VCaP (cell line): ENCODE measurements at regions not wholly inside any gene's neighbourhood (a gene's known extent, or its start where the extent isn't known, plus 50 kb on each side); places are given as distances from the start of the nearest gene placed in this dataset.

Source experiments
- H3K27ac ChIP-seq: fragments of 450-650 bp; 2 replicates; pipeline ENCODE4 v1.5.1; 2017
- TF ChIP-seq, protein P1 (sequence below): fragments of 450-650 bp; conservative IDR thresholded peaks from 2 replicates; pipeline ENCODE4 v1.5.1; 2017; ENCODE audit warnings: mild to moderate bottlenecking, moderate library complexity

GRCh38 chr6:6861351-6861894 is 246.3 kb upstream of the RREB1 start:
- no peak overlapping the region for H3K27ac ChIP-seq
- TF ChIP-seq, protein P1, sequence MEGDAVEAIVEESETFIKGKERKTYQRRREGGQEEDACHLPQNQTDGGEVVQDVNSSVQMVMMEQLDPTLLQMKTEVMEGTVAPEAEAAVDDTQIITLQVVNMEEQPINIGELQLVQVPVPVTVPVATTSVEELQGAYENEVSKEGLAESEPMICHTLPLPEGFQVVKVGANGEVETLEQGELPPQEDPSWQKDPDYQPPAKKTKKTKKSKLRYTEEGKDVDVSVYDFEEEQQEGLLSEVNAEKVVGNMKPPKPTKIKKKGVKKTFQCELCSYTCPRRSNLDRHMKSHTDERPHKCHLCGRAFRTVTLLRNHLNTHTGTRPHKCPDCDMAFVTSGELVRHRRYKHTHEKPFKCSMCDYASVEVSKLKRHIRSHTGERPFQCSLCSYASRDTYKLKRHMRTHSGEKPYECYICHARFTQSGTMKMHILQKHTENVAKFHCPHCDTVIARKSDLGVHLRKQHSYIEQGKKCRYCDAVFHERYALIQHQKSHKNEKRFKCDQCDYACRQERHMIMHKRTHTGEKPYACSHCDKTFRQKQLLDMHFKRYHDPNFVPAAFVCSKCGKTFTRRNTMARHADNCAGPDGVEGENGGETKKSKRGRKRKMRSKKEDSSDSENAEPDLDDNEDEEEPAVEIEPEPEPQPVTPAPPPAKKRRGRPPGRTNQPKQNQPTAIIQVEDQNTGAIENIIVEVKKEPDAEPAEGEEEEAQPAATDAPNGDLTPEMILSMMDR, result no peak

- H3K27ac ChIP-seq, result no peak overlapping the region
Measured at GRCh38 chr6:6861995-6862394, 245.8 kb upstream of the RREB1 start.

GRCh38 chr6:6863970-6864639 is 243.7 kb upstream of the RREB1 start:
- TF ChIP-seq, protein P1, result no peak
- H3K27ac ChIP-seq, result no peak overlapping the region

More at GRCh38 chr6:6861995-6862394, 245.8 kb upstream of the RREB1 start:
- TF ChIP-seq, protein P1, result no peak

- H3K27ac ChIP-seq, result no peak overlapping the region
- TF ChIP-seq, protein P1, result no peak
Measured at GRCh38 chr6:6865611-6866010, 242.2 kb upstream of the RREB1 start.

DNA sequence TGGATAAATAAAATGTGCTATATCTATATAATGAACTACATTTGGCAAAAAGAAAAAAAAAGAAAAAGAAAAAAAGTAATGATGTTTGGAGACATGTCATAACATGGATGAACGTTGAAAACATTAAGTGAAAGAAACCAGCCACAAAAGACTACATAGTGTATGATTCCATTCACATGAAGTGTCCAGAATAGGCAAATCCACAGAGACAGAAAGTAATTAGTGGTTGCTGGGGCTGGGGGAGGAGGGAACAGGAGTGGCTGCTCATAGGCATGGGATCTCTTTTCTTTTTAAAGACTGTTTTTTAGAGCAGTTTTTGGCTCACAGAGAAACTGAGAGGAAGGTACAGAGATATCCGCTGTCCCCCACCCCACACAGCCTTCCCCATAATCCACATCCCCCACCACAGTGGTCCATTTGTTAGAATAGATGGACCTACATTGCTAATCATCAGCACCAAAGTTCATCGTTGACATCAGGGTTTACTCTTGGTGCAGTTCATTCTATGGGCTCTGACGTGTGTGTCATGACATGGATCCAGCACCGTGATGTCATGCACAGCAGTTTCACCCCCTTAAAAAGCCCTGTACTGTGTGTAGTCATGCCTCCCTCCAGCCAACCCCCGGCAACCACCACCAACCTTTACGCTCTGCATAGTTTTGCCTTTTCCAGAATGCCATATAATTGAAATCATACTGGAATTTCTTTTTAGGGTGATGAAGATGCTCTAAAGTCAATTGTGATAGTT is 240.9 kb upstream of the RREB1 start:
- H3K27ac ChIP-seq, result no peak overlapping the region
- TF ChIP-seq, protein P1, result no peak

- TF ChIP-seq, protein P1, result no peak
- no peak overlapping the region for H3K27ac ChIP-seq
Measured at GRCh38 chr6:6867404-6867799, 240.4 kb upstream of the RREB1 start.

DNA sequence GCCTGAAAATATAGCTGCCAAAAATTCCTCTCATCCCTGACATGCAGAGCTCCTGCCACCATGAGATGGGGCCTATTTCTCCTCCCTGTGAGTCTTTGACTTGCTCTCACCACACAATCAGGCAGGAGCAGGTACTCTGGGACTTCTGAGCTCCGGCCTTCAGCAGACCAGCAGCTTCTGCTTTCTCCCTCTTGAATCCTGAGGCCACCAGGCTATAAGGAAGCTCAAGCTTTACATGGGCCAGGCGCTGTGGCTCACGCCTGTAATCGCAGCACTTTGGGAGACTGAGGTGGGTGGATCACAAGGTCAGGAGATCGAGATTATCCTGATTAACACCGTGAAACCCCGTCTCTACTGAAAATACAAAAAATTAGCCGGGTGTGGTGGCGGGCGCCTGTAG is 238.7 kb upstream of the RREB1 start:
- H3K27ac ChIP-seq, result no peak overlapping the region
- TF ChIP-seq, protein P1, result no peak
